ENCODE measurements at regions not wholly inside any gene's neighbourhood (a gene's known extent, or its start where the extent isn't known, plus 50 kb on each side); places are given as distances from the start of the nearest gene placed in this dataset.

DNA sequence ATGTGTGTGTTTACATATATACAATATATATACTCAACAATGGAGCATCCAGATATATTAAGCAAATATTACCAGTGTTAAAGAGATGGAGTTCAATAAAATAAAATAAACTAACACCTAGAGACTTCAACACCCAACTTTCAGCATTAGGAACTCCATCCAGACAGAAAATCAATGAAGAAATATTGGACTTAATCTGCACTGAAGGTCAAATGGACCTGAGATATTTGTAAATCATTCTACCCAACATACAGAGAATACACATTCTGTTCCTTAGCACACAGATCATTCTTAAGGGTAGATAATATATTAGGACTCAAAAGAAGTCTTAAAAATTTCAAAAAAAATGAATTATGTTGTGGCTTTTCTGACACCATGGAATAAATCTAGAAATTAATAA, 832.3 kb upstream of the ADGRB3 start:
- TF ChIP-seq TAF1 (IDR thresholded peaks at IDR 0.05; ENCODE audit: borderline replicate concordance, insufficient read depth, low read length) (no peak), SIN3A (IDR thresholded peaks at IDR 0.05; ENCODE audit: borderline replicate concordance, insufficient read depth, low read length) (no peak), FOXP2 (optimal IDR thresholded peaks at IDR 0.05; ENCODE audit: borderline replicate concordance, extremely low read depth, extremely low read length, insufficient read depth) (no peak), POLR2AphosphoS5 (IDR thresholded peaks at IDR 0.05; ENCODE audit: low read depth, low read length) (no peak)
- TF ChIP-seq, protein P1, sequence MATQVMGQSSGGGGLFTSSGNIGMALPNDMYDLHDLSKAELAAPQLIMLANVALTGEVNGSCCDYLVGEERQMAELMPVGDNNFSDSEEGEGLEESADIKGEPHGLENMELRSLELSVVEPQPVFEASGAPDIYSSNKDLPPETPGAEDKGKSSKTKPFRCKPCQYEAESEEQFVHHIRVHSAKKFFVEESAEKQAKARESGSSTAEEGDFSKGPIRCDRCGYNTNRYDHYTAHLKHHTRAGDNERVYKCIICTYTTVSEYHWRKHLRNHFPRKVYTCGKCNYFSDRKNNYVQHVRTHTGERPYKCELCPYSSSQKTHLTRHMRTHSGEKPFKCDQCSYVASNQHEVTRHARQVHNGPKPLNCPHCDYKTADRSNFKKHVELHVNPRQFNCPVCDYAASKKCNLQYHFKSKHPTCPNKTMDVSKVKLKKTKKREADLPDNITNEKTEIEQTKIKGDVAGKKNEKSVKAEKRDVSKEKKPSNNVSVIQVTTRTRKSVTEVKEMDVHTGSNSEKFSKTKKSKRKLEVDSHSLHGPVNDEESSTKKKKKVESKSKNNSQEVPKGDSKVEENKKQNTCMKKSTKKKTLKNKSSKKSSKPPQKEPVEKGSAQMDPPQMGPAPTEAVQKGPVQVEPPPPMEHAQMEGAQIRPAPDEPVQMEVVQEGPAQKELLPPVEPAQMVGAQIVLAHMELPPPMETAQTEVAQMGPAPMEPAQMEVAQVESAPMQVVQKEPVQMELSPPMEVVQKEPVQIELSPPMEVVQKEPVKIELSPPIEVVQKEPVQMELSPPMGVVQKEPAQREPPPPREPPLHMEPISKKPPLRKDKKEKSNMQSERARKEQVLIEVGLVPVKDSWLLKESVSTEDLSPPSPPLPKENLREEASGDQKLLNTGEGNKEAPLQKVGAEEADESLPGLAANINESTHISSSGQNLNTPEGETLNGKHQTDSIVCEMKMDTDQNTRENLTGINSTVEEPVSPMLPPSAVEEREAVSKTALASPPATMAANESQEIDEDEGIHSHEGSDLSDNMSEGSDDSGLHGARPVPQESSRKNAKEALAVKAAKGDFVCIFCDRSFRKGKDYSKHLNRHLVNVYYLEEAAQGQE (IDR thresholded peaks at IDR 0.05; ENCODE audit: insufficient read depth in 1 of 2, low read depth in 2 of 2, low read length in 2 of 2): no peak

DNA sequence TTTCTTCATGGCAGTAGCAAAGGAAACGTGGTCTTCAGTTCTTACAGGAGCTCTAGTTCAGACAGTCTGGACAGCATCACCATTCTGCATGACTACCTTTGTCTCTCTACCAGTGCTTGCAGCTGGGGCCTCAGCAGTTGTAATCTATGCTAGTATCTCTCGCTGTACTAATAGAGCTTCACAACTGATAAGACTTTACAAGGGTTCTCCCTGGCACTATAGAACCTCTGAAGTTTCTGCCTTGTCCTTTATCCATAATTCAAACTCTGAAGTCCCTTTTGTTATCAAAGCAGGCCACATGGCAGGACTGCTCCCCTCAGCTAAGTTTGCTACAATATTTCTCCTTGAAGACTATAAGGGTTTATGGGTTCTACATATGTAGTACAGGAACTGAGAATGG, 842.1 kb upstream of the ADGRB3 start:
- TF ChIP-seq POLR2AphosphoS5 (IDR thresholded peaks at IDR 0.05; ENCODE audit: low read depth, low read length) (no peak), FOXP2 (optimal IDR thresholded peaks at IDR 0.05; ENCODE audit: borderline replicate concordance, extremely low read depth, extremely low read length, insufficient read depth) (no peak), TAF1 (IDR thresholded peaks at IDR 0.05; ENCODE audit: borderline replicate concordance, insufficient read depth, low read length) (no peak), SIN3A (IDR thresholded peaks at IDR 0.05; ENCODE audit: borderline replicate concordance, insufficient read depth, low read length) (no peak)
- TF ChIP-seq, protein P1 (IDR thresholded peaks at IDR 0.05; ENCODE audit: insufficient read depth in 1 of 2, low read depth in 2 of 2, low read length in 2 of 2): no peak

DNA sequence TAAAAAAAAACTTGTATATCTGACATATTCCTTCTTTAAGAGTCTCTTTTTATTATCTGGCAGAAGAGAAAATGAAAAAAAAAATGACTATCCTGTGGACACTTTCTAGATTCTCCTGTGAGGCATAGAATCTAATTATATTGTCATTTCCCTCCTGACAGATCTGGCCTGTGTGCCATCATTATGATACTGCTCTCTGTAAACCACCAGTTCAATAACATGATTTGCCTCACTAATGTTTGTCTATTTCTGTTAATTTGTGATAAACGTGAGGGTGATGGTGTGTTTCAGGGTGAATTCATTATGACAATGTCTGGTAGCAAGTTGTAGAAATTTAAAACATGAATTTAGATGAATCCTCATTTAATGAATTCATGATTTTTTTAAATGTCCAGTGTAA, 844.5 kb upstream of the ADGRB3 start:
- TF ChIP-seq FOXP2 (optimal IDR thresholded peaks at IDR 0.05; ENCODE audit: borderline replicate concordance, extremely low read depth, extremely low read length, insufficient read depth) (no peak), SIN3A (IDR thresholded peaks at IDR 0.05; ENCODE audit: borderline replicate concordance, insufficient read depth, low read length) (no peak), POLR2AphosphoS5 (IDR thresholded peaks at IDR 0.05; ENCODE audit: low read depth, low read length) (no peak), TAF1 (IDR thresholded peaks at IDR 0.05; ENCODE audit: borderline replicate concordance, insufficient read depth, low read length) (no peak)
- TF ChIP-seq, protein P1 (IDR thresholded peaks at IDR 0.05; ENCODE audit: insufficient read depth in 1 of 2, low read depth in 2 of 2, low read length in 2 of 2): no peak

DNA sequence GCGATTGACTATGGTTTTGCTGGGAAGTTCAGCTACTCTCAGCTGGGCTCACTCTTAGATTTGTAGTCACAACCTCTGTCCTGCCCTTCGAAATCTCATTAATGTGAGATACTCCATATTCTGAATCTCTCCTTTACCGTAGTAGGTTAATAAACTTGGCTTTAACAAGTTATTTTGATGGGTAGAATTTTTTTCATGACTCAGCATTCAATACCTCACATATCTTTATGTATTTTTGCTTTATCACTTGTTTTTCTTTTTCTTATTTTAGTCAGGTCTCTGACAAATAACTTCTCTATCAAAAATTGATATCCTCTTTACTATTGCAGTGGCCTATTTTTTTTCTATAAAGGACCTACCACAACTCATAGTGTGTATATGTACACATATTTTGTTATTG, 855.2 kb upstream of the ADGRB3 start:
- TF ChIP-seq, protein P1 (IDR thresholded peaks at IDR 0.05; ENCODE audit: insufficient read depth in 1 of 2, low read depth in 2 of 2, low read length in 2 of 2): no peak
- TF ChIP-seq POLR2AphosphoS5 (IDR thresholded peaks at IDR 0.05; ENCODE audit: low read depth, low read length) (no peak), SIN3A (IDR thresholded peaks at IDR 0.05; ENCODE audit: borderline replicate concordance, insufficient read depth, low read length) (no peak)

DNA sequence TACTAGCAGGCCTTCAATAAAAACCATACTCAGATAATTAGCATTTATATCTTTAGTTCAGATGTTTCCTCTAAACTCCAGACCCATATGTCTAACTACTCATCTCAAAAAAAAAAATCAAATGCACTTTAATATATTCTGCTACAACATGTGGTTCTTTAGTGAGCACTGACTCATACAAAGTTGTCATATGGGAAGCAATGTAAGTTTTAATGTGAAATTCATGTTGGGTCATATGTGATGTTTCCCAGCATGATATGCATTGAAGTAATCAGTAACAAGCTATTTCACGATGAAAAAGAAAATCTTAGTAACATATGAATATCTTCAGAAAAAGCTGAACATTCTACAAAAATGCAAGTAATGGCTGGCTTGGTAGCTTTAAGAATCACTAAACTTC, 859.7 kb upstream of the ADGRB3 start:
- TF ChIP-seq FOXP2 (optimal IDR thresholded peaks at IDR 0.05; ENCODE audit: borderline replicate concordance, extremely low read depth, extremely low read length, insufficient read depth): no peak
- no peak for TF ChIP-seq SIN3A (IDR thresholded peaks at IDR 0.05; ENCODE audit: borderline replicate concordance, insufficient read depth, low read length)
- TF ChIP-seq, protein P1 (IDR thresholded peaks at IDR 0.05; ENCODE audit: insufficient read depth in 1 of 2, low read depth in 2 of 2, low read length in 2 of 2): no peak
- no peak for TF ChIP-seq TAF1 (IDR thresholded peaks at IDR 0.05; ENCODE audit: borderline replicate concordance, insufficient read depth, low read length)
- TF ChIP-seq POLR2AphosphoS5 (IDR thresholded peaks at IDR 0.05; ENCODE audit: low read depth, low read length): no peak
